IPS-18a (cell line): ENCODE measurements at regions not wholly inside any gene's neighbourhood (a gene's known extent, or its start where the extent isn't known, plus 50 kb on each side); places are given as distances from the start of the nearest gene placed in this dataset.

Experiments
- H3K27ac ChIP-seq: one replicate; pipeline ENCODE4 v1.5.1; 2013; ENCODE audit warnings: low read length
- H3K27me3 ChIP-seq: one replicate; pipeline ENCODE4 v1.6.1; 2013; ENCODE audit warnings: mild to moderate bottlenecking, low read length; ENCODE audit not compliant: control insufficient read depth, insufficient read depth
- H3K36me3 ChIP-seq: one replicate; pipeline ENCODE4 v1.6.1; 2013; ENCODE audit warnings: low read depth, low read length; ENCODE audit not compliant: control insufficient read depth
- H3K4me1 ChIP-seq: one replicate; pipeline ENCODE4 v1.6.1; 2013; ENCODE audit warnings: low read depth, low read length; ENCODE audit not compliant: control insufficient read depth
- H3K4me3 ChIP-seq: one replicate; pipeline ENCODE4 v1.5.1; 2013; ENCODE audit warnings: low read length
- H3K9ac ChIP-seq: one replicate; pipeline ENCODE4 v1.6.1; 2013; ENCODE audit warnings: mild to moderate bottlenecking, low read length, moderate library complexity
- H3K9me3 ChIP-seq: one replicate; pipeline ENCODE4 v1.6.1; 2013; ENCODE audit warnings: low read depth, low read length; ENCODE audit not compliant: control insufficient read depth

DNA sequence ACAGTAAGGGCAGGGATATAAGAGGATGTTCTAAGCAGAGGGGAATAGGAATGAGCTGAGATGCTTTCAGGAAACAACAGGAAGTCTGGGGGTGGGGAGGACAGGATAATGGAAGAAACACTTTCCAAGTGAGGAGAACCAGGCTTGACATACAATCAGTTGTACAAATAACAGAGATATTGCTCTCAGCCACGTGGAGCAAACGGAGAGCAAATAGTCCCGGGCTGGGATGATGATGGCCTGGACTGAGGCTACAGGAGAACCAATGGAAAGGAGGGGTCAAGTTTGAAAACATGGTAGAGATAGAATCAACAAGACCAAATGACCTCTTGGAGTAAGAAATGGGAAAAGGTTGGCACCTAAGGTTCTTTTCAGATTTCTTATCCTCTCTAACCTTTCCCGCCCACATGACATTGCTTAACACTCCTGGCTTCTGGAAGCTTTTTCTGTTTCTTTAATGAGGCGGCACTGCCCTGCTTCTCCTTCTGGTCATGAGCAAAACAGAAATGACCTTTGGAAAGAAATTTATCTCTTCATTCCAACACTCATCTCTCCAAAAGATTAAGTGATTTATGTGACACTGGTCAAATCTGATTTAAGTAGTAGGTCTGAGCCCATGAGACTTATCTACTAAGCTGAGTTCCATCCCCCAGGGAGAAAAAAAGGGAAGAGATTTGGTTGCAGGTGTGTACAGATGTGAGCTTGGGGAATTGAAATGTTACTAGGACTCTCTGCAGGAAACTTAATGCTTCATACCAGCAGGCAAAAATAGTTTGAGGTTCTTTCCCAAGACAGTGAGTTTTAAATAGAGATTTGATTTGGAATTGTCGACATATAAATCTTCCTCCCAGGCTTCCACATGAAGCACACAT lies 442.9 kb upstream of the HNRNPA3 start:
- Histone ChIP-seq H3K4me1 (peaks cover 16% of the 10 kb centered on the region), H3K27me3 (no peaks in the 10 kb centered on the region), H3K4me3 (no peak overlapping the region), H3K36me3 (no peaks in the 10 kb centered on the region), H3K9me3 (peaks cover 6% of the 10 kb centered on the region), H3K9ac (no peak overlapping the region), H3K27ac (no peak overlapping the region)

DNA sequence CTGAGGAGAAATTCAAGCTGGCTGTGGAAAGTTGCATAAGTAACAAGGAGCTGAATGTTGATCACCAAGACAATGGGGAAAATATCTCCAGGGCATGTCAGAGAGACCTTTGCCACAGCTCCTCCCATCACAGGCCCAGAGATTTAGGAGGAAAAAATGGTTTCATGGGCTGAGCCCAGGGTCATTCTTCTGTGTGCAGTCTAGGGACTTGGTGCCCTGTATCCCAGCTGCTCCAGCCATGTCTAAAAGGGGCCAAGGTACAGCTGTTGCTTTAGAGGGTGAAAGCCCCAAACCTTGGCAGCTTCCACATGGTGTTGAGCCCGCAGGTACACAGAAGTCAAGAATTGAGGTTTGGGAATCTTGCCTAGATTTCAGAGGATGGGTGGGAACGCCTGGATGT lies 439.8 kb upstream of the HNRNPA3 start:
- no peaks in the 10 kb centered on the region for H3K4me1 ChIP-seq
- H3K27ac ChIP-seq, result no peak overlapping the region
- H3K4me3 ChIP-seq, result no peak overlapping the region
- no peaks in the 10 kb centered on the region for H3K36me3 ChIP-seq
- H3K9ac ChIP-seq, result no peak overlapping the region
- no peaks in the 10 kb centered on the region for H3K27me3 ChIP-seq
- H3K9me3 ChIP-seq, result peaks cover 6% of the 10 kb centered on the region

DNA sequence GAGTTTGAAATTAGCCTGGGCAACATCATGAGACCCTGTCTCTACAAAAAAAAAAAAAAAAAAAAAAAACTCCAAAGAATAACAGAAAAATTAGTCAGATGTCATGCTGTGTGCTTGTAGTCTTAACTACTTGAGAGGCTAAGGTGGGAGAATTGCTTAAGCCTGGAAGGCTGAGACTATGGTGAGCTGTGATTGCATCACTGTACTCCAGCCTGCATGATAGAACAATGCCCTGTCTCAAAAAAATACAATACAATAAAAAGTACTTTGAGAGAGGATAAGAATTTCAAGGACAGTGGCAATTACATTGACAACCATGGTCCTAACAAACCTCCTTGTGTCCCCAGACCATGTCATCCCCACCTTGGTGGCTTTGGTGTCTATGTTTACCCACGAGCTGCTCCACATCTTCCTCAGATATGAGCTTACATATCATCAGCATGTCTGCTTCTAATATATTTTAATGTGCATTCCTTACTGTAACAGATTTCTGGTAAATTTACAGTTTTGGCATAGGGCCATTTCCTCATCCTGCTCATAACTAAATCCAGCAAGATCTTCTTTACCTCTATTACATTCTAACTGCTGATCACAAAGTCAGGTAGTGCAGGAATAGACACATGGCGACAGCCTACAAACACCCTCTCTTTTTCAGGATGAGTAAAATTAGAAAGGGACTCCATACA lies 437.7 kb upstream of the HNRNPA3 start:
- no peak overlapping the region for H3K4me3 ChIP-seq
- H3K36me3 ChIP-seq, result no peaks in the 10 kb centered on the region
- H3K4me1 ChIP-seq, result no peaks in the 10 kb centered on the region
- no peak overlapping the region for H3K27ac ChIP-seq
- H3K27me3 ChIP-seq, result no peaks in the 10 kb centered on the region
- no peak overlapping the region for H3K9ac ChIP-seq
- peaks cover 6% of the 10 kb centered on the region for H3K9me3 ChIP-seq

DNA sequence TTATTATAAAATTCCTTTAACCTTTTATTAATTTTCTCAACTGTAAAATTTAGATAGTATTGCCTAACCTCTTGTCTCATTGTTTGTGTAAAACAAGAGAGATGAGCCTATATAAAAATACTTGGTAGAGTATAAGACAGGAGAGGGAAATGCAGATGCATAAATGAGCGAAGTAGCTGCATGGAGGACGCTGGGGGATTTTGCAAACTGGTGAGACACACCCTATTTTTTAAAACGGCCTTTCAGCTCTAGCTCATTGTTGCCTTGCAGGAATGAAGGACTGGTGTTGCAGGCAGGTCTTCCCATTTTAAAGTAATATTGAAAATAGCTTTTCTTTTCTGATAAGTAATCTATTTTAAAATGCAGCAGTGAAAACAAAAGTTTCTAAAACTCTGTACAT lies 435.3 kb upstream of the HNRNPA3 start:
- H3K9me3 ChIP-seq, result peaks cover 6% of the 10 kb centered on the region
- H3K27ac ChIP-seq, result no peak overlapping the region
- H3K4me1 ChIP-seq, result no peaks in the 10 kb centered on the region
- no peaks in the 10 kb centered on the region for H3K27me3 ChIP-seq
- no peaks in the 10 kb centered on the region for H3K36me3 ChIP-seq
- no peak overlapping the region for H3K4me3 ChIP-seq
- no peak overlapping the region for H3K9ac ChIP-seq

DNA sequence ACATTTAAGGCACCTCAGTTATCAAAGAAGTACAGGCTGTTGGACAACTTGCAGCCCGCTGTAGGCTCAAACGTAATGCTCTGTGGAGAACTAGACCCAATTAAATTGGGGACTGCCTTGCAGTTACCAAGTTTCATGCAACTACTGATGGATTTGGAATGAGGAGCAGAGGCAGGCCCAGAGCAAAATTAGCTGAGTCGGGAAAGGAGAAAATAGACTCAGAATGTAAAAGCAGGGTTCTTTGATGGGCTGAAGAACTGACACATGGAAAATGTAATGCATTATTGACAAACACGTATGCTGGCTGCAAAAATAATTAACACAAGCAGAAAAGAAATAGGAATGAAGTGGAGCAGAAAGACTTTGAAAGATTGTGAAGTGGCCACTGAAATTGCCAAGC lies 432.7 kb upstream of the HNRNPA3 start:
- Histone ChIP-seq H3K27ac (no peak overlapping the region), H3K4me1 (no peaks in the 10 kb centered on the region), H3K9me3 (no peaks in the 10 kb centered on the region), H3K27me3 (no peaks in the 10 kb centered on the region), H3K36me3 (no peaks in the 10 kb centered on the region), H3K9ac (no peak overlapping the region), H3K4me3 (no peak overlapping the region)

DNA sequence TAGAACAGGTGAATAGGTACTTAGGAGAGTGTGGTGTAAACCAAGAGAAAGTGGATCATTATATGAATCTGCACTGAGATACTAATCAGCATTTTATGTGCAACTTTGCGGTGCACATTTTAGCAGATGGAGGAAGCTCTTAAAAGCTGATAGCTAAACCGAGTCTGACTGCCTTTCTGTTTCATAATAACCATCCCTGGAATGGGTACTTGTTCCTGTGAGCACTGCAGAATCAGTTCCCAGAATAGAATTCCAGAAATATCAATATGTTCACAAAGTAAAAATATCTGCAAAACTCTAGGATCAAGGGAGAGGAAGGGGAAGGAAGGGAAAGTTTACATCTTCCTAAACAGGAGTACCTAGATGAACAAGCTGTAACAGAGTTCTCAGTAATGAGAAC lies 432.2 kb upstream of the HNRNPA3 start:
- Histone ChIP-seq H3K4me1 (no peaks in the 10 kb centered on the region), H3K9me3 (no peaks in the 10 kb centered on the region), H3K36me3 (no peaks in the 10 kb centered on the region), H3K27ac (no peak overlapping the region), H3K27me3 (no peaks in the 10 kb centered on the region), H3K9ac (no peak overlapping the region), H3K4me3 (no peak overlapping the region)

DNA sequence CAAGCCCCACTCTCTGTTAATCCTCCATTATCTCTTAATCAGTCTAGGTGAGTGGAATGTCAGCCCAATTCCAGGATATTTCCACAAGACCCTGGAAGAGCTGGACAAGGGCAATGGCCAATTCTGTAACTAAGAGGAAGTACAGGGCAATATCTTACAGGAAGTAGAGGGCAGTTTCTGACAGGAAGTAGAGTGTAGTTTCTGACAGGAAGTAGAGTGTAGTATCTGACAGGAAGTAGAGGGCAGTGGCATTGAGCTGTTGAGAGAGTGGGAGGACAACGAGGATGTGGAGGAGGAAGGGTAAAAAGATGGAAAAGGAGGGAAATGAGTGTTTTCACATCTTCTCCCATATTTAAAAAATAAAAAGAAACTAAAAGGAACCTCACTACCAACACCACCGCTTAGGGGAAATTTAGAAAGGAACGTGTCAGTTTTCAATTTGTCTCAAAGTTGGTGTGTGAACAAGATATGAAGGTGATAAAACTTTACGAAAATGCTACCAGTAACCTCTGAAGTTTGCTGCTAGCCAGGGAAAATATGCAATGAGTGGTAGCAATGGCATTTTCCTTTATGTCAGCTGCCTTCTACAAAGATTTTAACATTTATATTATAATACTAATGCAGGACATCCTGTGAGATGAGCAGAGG lies 430.9 kb upstream of the HNRNPA3 start:
- no peaks in the 10 kb centered on the region for H3K4me1 ChIP-seq
- H3K9me3 ChIP-seq, result no peaks in the 10 kb centered on the region
- no peaks in the 10 kb centered on the region for H3K36me3 ChIP-seq
- H3K9ac ChIP-seq, result no peak overlapping the region
- no peaks in the 10 kb centered on the region for H3K27me3 ChIP-seq
- no peak overlapping the region for H3K4me3 ChIP-seq
- H3K27ac ChIP-seq, result no peak overlapping the region

DNA sequence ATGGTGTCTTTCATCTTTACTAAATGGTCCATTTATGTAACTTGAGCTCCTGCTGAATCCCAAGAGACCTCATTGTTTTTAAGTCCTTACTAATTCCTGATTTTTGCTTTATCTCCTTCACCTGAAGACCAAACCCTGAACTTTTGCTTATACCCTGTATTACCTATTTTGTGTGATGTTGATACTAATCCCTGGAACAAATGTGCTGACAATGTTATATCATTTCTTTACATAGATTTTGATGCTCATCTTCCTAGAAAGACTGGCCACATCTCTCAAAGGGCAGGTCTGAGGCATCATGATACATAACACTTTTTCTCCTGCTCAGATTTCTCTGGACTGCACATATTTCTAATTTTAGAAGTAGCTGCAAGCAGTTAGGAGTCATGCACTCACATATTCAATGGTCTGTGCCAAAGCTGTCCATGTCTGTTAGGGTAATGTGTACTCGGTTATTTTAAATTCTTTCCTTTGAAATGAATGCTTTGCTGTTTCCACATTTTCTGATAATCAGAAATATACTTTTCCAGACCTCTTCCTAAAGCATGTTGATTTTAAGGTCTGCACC lies 427.9 kb upstream of the HNRNPA3 start:
- no peaks in the 10 kb centered on the region for H3K9me3 ChIP-seq
- no peak overlapping the region for H3K4me3 ChIP-seq
- H3K27me3 ChIP-seq, result no peaks in the 10 kb centered on the region
- no peak overlapping the region for H3K27ac ChIP-seq
- H3K9ac ChIP-seq, result no peak overlapping the region
- no peaks in the 10 kb centered on the region for H3K36me3 ChIP-seq
- H3K4me1 ChIP-seq, result no peaks in the 10 kb centered on the region

DNA sequence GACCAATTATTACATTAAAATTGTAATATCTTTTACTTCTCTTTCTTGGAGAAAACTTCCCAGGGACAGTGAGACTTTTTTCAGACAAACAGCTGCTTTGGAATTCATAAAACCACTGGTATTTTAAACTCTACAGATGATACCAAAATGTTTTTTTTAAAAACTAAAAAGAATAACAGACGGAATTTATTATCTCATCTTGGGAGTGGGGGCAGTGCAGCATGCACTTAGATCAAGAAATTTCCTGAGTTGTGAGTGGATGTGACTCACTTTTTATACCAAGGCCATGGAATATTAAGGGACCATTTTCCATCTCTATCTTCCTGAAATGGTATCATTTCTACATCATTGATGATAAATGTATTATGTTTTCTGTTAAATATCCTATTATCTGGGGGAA lies 422.8 kb upstream of the HNRNPA3 start:
- no peaks in the 10 kb centered on the region for H3K4me1 ChIP-seq
- no peaks in the 10 kb centered on the region for H3K36me3 ChIP-seq
- no peaks in the 10 kb centered on the region for H3K27me3 ChIP-seq
- H3K27ac ChIP-seq, result no peak overlapping the region
- H3K9ac ChIP-seq, result no peak overlapping the region
- H3K9me3 ChIP-seq, result no peaks in the 10 kb centered on the region
- H3K4me3 ChIP-seq, result no peak overlapping the region

DNA sequence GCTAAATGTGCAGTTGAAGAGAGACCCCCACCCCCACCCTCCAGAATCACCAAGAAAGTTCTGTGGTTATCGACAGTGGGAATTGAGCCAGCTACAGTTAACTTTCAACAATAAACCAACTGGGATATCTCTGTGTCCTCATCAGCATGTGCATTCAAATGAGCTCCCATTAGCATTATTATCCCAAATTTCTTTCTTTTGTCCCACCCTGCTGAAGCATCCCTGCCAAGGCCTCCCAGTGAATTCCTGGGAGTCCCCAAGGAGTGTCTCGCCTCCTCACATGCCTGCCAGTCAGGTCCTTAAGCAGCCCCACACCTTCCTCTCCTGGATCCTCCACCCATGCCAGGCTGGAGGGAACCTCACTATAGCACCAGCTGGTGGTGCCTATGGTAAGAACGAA lies 422.1 kb upstream of the HNRNPA3 start:
- no peaks in the 10 kb centered on the region for H3K36me3 ChIP-seq
- no peaks in the 10 kb centered on the region for H3K4me1 ChIP-seq
- no peaks in the 10 kb centered on the region for H3K9me3 ChIP-seq
- H3K9ac ChIP-seq, result no peak overlapping the region
- H3K27ac ChIP-seq, result no peak overlapping the region
- H3K4me3 ChIP-seq, result no peak overlapping the region
- no peaks in the 10 kb centered on the region for H3K27me3 ChIP-seq

DNA sequence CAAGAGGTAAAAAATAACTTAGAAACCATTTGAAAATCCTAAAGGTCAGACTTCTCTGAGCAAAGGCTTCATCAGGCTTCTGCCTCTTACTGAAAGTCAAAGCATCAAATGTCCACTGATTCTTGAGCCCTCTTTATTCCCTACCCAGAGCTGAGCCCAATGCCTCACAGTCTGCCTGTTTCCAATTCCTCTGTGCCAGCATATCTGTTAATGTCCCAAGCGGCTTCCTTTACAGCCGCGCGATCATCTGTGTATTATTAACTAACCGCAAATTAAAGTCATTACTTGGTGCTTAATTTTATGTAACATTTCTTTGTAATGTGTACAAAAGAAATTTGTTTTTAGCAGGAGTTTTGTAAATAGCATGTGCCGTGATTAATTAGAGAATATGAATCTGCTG lies 418.8 kb upstream of the HNRNPA3 start:
- Histone ChIP-seq H3K36me3 (no peaks in the 10 kb centered on the region), H3K27ac (no peak overlapping the region), H3K27me3 (no peaks in the 10 kb centered on the region), H3K9me3 (no peaks in the 10 kb centered on the region), H3K4me3 (no peak overlapping the region), H3K9ac (no peak overlapping the region), H3K4me1 (no peaks in the 10 kb centered on the region)
